HL-60 (cell line): ENCODE measurements at regions not wholly inside any gene's neighbourhood (a gene's known extent, or its start where the extent isn't known, plus 50 kb on each side); places are given as distances from the start of the nearest gene placed in this dataset.

Source experiments
- CTCF ChIP-seq: IDR thresholded peaks from one replicate; pipeline ENCODE4 v1.5.1; 2011; ENCODE audit warnings: low read length, control low read depth, inconsistent platforms; ENCODE audit not compliant: insufficient read depth
- GABPA ChIP-seq: IDR thresholded peaks from 2 replicates; pipeline ENCODE4 v1.6.1; 2012; ENCODE audit warnings: low read depth
- POLR2AphosphoS5 ChIP-seq: IDR thresholded peaks from 2 replicates; pipeline ENCODE4 v1.6.1; 2012; ENCODE audit warnings: low read depth
- SPI1 ChIP-seq: IDR thresholded peaks from 2 replicates; pipeline ENCODE4 v1.6.1; 2012; ENCODE audit warnings: low read depth, mild to moderate bottlenecking, borderline replicate concordance
- TF ChIP-seq, protein P1 (sequence below): IDR thresholded peaks from 2 replicates; pipeline ENCODE4 v1.6.1; 2012; ENCODE audit warnings: low read depth; ENCODE audit not compliant: insufficient replicate concordance

GRCh38 chr14:42629553-42629952 is 1022.9 kb downstream of the LRFN5 start:
- TF ChIP-seq CTCF (no peak), POLR2AphosphoS5 (no peak), GABPA (no peak), SPI1 (no peak)
- TF ChIP-seq, protein P1, sequence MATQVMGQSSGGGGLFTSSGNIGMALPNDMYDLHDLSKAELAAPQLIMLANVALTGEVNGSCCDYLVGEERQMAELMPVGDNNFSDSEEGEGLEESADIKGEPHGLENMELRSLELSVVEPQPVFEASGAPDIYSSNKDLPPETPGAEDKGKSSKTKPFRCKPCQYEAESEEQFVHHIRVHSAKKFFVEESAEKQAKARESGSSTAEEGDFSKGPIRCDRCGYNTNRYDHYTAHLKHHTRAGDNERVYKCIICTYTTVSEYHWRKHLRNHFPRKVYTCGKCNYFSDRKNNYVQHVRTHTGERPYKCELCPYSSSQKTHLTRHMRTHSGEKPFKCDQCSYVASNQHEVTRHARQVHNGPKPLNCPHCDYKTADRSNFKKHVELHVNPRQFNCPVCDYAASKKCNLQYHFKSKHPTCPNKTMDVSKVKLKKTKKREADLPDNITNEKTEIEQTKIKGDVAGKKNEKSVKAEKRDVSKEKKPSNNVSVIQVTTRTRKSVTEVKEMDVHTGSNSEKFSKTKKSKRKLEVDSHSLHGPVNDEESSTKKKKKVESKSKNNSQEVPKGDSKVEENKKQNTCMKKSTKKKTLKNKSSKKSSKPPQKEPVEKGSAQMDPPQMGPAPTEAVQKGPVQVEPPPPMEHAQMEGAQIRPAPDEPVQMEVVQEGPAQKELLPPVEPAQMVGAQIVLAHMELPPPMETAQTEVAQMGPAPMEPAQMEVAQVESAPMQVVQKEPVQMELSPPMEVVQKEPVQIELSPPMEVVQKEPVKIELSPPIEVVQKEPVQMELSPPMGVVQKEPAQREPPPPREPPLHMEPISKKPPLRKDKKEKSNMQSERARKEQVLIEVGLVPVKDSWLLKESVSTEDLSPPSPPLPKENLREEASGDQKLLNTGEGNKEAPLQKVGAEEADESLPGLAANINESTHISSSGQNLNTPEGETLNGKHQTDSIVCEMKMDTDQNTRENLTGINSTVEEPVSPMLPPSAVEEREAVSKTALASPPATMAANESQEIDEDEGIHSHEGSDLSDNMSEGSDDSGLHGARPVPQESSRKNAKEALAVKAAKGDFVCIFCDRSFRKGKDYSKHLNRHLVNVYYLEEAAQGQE, result no peak
